CD14-positive monocyte (primary cell): ENCODE measurements at regions not wholly inside any gene's neighbourhood (a gene's known extent, or its start where the extent isn't known, plus 50 kb on each side); places are given as distances from the start of the nearest gene placed in this dataset.

Experiments
- DNase-seq, 3 donors: peaks; one replicate each; pipeline ENCODE4 v3.0.0-alpha.2; 2011 to 2022
- H2AFZ ChIP-seq: 2 replicates; pipeline ENCODE4 v1.6.0; 2012; ENCODE audit warnings: mild to moderate bottlenecking, low read depth, low read length, inconsistent platforms; ENCODE audit not compliant: insufficient read depth, poor library complexity, severe bottlenecking
- H3K27ac ChIP-seq, 2 donors: 1 replicate in 1 of 2; 2 replicates in 1 of 2; pipeline ENCODE4 v1.5.1; 2012 to 2013; ENCODE audit warnings: low read length in 2 of 2, control low read depth in 1 of 2, inconsistent platforms in 1 of 2, low read depth in 1 of 2, mild to moderate bottlenecking in 1 of 2
- H3K27me3 ChIP-seq, 2 donors: one replicate each; pipeline versions ENCODE4 v1.6.0 to v1.6.1; 2011 to 2013; ENCODE audit warnings: low read length in 2 of 2; ENCODE audit not compliant: control insufficient read depth in 2 of 2, insufficient read depth in 2 of 2
- H3K36me3 ChIP-seq, 2 donors: replicated peaks in 1 of 2; 1 replicate in 1 of 2; 2 replicates in 1 of 2; pipeline versions ENCODE4 v1.5.1 to v1.6.1; 2012 to 2013; ENCODE audit warnings: low read length in 2 of 2, control low read depth in 1 of 2, inconsistent platforms in 1 of 2, mild to moderate bottlenecking in 1 of 2; ENCODE audit not compliant: insufficient read depth in 2 of 2, control insufficient read depth in 1 of 2
- H3K4me1 ChIP-seq, 2 donors: 1 replicate in 1 of 2; 2 replicates in 1 of 2; pipeline versions ENCODE4 v1.5.1 to v1.6.1; 2012 to 2013; ENCODE audit warnings: low read length in 2 of 2, control low read depth in 1 of 2, inconsistent platforms in 1 of 2, mild to moderate bottlenecking in 1 of 2, moderate library complexity in 1 of 2; ENCODE audit not compliant: insufficient read depth in 2 of 2, control insufficient read depth in 1 of 2
- H3K4me2 ChIP-seq: replicated peaks from 2 replicates; pipeline ENCODE3; 2012; ENCODE audit warnings: low read length, moderate library complexity, mild to moderate bottlenecking; ENCODE audit not compliant: poor library complexity, severe bottlenecking; ENCODE audit errors: extremely low read depth
- H3K4me3 ChIP-seq, 3 experiments: fragments of 200-600 bp in 1 of 3; sonication (generic) in 1 of 3; replicated peaks in 1 of 3; 1 replicate in 2 of 3; 2 replicates in 1 of 3; pipeline ENCODE4 v1.5.1; 2011 to 2013; ENCODE audit warnings: low read length in 3 of 3, mild to moderate bottlenecking in 3 of 3, control low read depth in 2 of 3, low read depth in 2 of 3, inconsistent platforms in 1 of 3, moderate library complexity in 1 of 3
- H3K79me2 ChIP-seq: 2 replicates; pipeline ENCODE4 v1.6.0; 2012; ENCODE audit warnings: mild to moderate bottlenecking, control low read depth, inconsistent platforms, low read length, moderate library complexity; ENCODE audit not compliant: insufficient read depth
- H3K9ac ChIP-seq: 2 replicates; pipeline ENCODE4 v1.6.0; 2017; ENCODE audit warnings: low read length, mild to moderate bottlenecking; ENCODE audit not compliant: insufficient read depth, poor library complexity, severe bottlenecking
- H3K9me3 ChIP-seq, 2 donors: replicated peaks in 1 of 2; 1 replicate in 1 of 2; 2 replicates in 1 of 2; pipeline versions ENCODE4 v1.5.1 to v1.6.1; 2012 to 2013; ENCODE audit warnings: low read length in 2 of 2, control low read depth in 1 of 2; ENCODE audit not compliant: control insufficient read depth in 1 of 2, insufficient read depth in 1 of 2
- H4K20me1 ChIP-seq: 2 replicates; pipeline ENCODE4 v1.6.0; 2012; ENCODE audit warnings: mild to moderate bottlenecking, low read length, control low read depth, moderate library complexity; ENCODE audit not compliant: insufficient read depth
- H3K27ac Mint-ChIP-seq, 7 donors: one replicate each; pipeline ENCODE4 v1.8.0; 2020; ENCODE audit warnings: mild to moderate bottlenecking in 7 of 7, mixed read lengths in 7 of 7, moderate library complexity in 6 of 7, inconsistent platforms in 2 of 7
- H3K27me3 Mint-ChIP-seq, 3 donors: one replicate each; pipeline ENCODE4 v1.8.0; 2021 to 2022; ENCODE audit warnings: low read depth in 3 of 3, mild to moderate bottlenecking in 3 of 3, mixed read lengths in 3 of 3, moderate library complexity in 3 of 3, inconsistent platforms in 1 of 3
- H3K36me3 Mint-ChIP-seq, 2 donors: one replicate each; pipeline ENCODE4 v1.8.0; 2020; ENCODE audit warnings: mixed read lengths in 2 of 2, inconsistent platforms in 1 of 2, mild to moderate bottlenecking in 1 of 2
- H3K4me1 Mint-ChIP-seq: one replicate; pipeline ENCODE4 v1.8.0; 2020; ENCODE audit warnings: mild to moderate bottlenecking, mixed read lengths
- H3K4me3 Mint-ChIP-seq, 2 donors: one replicate each; pipeline ENCODE4 v1.8.0; 2020; ENCODE audit warnings: mild to moderate bottlenecking in 2 of 2, mixed read lengths in 2 of 2, moderate library complexity in 1 of 2
- H3K9me3 Mint-ChIP-seq, 7 donors: one replicate each; pipeline ENCODE4 v1.8.0; 2020 to 2022; ENCODE audit warnings: mixed read lengths in 7 of 7, mild to moderate bottlenecking in 6 of 7, moderate library complexity in 6 of 7, inconsistent platforms in 2 of 7
- CTCF ChIP-seq: fragments of 200-600 bp; IDR thresholded peaks from one replicate; pipeline ENCODE4 v1.8.0; 2022; ENCODE audit warnings: antibody characterized with exemption, mild to moderate bottlenecking
- WGBS: methylation state at CpG from one replicate; pipeline ENCODE4 v1.1.5; 2013; ENCODE audit warnings: missing lambda C conversion rate; ENCODE audit not compliant: insufficient coverage; 5-methylcytosine and 5-hydroxymethylcytosine counted together
- intact Hi-C, 2 donors: fragments of 100-400 bp; cut with micrococcal nuclease; formaldehyde crosslinking; loops; one replicate each; pipeline versions ENCODE4 v1.15.0 to v1.15.1; 2023

- Histone ChIP-seq H3K79me2 (no peaks in the 10 kb centered on the region), H3K9me3 (no peaks in the 10 kb centered on the region), H3K9ac (no peak overlapping the region), H3K4me3 (no peak overlapping the region), H3K36me3 (no peaks in the 10 kb centered on the region), H3K27ac (no peak overlapping the region), H4K20me1 (no peaks in the 10 kb centered on the region), H3K27me3 (no peaks in the 10 kb centered on the region), H3K4me2 (no peak overlapping the region), H2AFZ (no peak overlapping the region), H3K4me1 (no peaks in the 10 kb centered on the region)
- Mint-ChIP-seq H3K4me1 (no peaks in the 10 kb centered on the region), H3K27me3 (peaks cover 0 to 3% (median 1%) of the 10 kb centered on the region in 3 donors), H3K36me3 (no peaks in the 10 kb centered on the region), H3K4me3 (no peak overlapping the region), H3K27ac (peak overlapping the region in 1 of 7 donors; percentile 7), H3K9me3 (peaks cover 0 to 11% (median 3%) of the 10 kb centered on the region in 7 donors)
- DNase-seq = no peak
- WGBS = no CpG with 5 or more reads among the region's 3 CpGs
- intact Hi-C loops = no loop called here
- no peak for TF ChIP-seq CTCF
Measured at GRCh38 chrX:125544031-125544660, 224.5 kb downstream of the TEX13C start.

GRCh38 chrX:125544856-125545255 lies 225.2 kb downstream of the TEX13C start:
- Histone ChIP-seq H3K27me3 (no peaks in the 10 kb centered on the region), H3K9ac (no peak overlapping the region), H3K27ac (no peak overlapping the region), H2AFZ (no peak overlapping the region), H3K4me2 (no peak overlapping the region), H3K79me2 (no peaks in the 10 kb centered on the region), H3K9me3 (no peaks in the 10 kb centered on the region), H4K20me1 (no peaks in the 10 kb centered on the region), H3K4me3 (no peak overlapping the region), H3K4me1 (no peaks in the 10 kb centered on the region), H3K36me3 (no peaks in the 10 kb centered on the region)
- no CpG with 5 or more reads among the region's 2 CpGs for WGBS
- no peak overlapping the region for H3K4me3 Mint-ChIP-seq
- no peaks in the 10 kb centered on the region for H3K4me1 Mint-ChIP-seq
- no peak for TF ChIP-seq CTCF
- intact Hi-C loops = no loop called here
- H3K27ac Mint-ChIP-seq = no peak overlapping the region
- H3K36me3 Mint-ChIP-seq = no peaks in the 10 kb centered on the region
- DNase-seq = no peak
- H3K27me3 Mint-ChIP-seq = peaks cover 0 to 3% (median 1%) of the 10 kb centered on the region in 3 donors
- peaks cover 0 to 12% (median 3%) of the 10 kb centered on the region in 7 donors for H3K9me3 Mint-ChIP-seq
